Chondrocyte (in vitro differentiated cells): ENCODE measurements at regions not wholly inside any gene's neighbourhood (a gene's known extent, or its start where the extent isn't known, plus 50 kb on each side); places are given as distances from the start of the nearest gene placed in this dataset.
"Not testable (repeated sequence)": the region's sequence is repeated elsewhere in the genome, so short reads cannot be mapped to it uniquely, and the experiment has no call there.

Source experiments
- DNase-seq: peaks from one replicate; pipeline ENCODE4 v3.0.0; 2021; ENCODE audit warnings: mixed read lengths, low spot score
- H3K27ac Mint-ChIP-seq: one replicate; pipeline ENCODE4 v1.8.0; 2021; ENCODE audit warnings: mild to moderate bottlenecking, moderate library complexity, mixed read lengths; ENCODE audit not compliant: unreplicated experiment
- H3K27me3 Mint-ChIP-seq: 2 replicates; pipeline ENCODE4 v1.8.0; 2021; ENCODE audit warnings: low read depth, mixed read lengths
- H3K36me3 Mint-ChIP-seq: 2 replicates; pipeline ENCODE4 v1.8.0; 2021; ENCODE audit warnings: low read depth, mixed read lengths
- H3K4me1 Mint-ChIP-seq: 2 replicates; pipeline ENCODE4 v1.8.0; 2021; ENCODE audit warnings: low read depth, mild to moderate bottlenecking, mixed read lengths
- H3K4me3 Mint-ChIP-seq: one replicate; pipeline ENCODE4 v1.8.0; 2021; ENCODE audit warnings: mild to moderate bottlenecking, moderate library complexity, mixed read lengths; ENCODE audit not compliant: unreplicated experiment
- H3K9me3 Mint-ChIP-seq: 2 replicates; pipeline ENCODE4 v1.8.0; 2021; ENCODE audit warnings: low read depth, mixed read lengths

- H3K27ac Mint-ChIP-seq, H3K27me3 Mint-ChIP-seq, H3K4me1 Mint-ChIP-seq, H3K4me3 Mint-ChIP-seq, H3K36me3 Mint-ChIP-seq: not testable (repeated sequence)
- peaks cover 48% of the 10 kb centered on the region for H3K9me3 Mint-ChIP-seq
- peak; percentile 54 for DNase-seq
These were observed 3491.2 kb upstream of the OR11H1 start for GRCh38 chr22:12036802-12037201.
